ENCODE measurements at regions not wholly inside any gene's neighbourhood (a gene's known extent, or its start where the extent isn't known, plus 50 kb on each side); places are given as distances from the start of the nearest gene placed in this dataset.

DNA sequence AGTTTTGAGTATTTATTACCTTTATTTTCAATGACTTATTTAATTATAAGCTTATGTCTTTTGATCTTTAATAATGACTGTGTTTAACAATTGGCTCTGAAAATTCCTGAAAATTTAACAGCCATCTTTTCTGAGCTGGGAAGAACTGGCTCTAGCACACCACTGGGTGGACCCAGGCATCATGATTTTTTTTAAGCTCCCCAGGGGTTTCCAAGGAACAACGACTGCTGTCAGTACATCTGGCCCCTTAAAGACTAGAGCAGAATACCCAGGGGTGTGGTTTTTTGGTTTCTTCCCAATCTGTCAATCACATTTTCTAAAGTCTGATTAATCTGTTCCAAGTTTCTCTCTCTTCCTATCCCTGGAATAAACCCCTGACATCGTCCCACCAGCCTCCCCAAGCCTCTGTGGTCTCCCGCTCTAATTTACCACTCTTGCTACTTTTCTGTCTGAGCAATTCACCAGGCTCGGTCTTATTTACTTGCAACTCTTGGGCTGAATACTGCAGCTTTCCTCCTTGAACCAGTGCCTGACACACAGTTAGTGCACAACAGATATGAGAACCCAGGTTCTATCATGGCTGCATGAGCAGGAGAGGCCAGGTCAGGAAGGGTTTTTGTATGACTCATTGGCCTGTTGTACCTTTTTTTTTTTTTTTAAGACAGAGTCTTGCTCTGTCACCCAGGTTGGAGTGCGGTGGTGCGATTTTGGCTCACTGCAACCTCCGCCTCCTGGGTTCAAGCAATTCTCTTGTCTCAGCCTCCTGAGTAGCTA, 321.9 kb downstream of the ZSWIM6 start:
- intact Hi-C loops (cut with DNase I), result loop anchor here (10.0 kb wide), 1 partner anchor 319 kb away; the partner anchor contains the start of gene ZSWIM6
- no peak overlapping the region for H3K27ac ChIP-seq
- TF ChIP-seq POLR2A (IDR thresholded peaks at IDR 0.05) (no peak), CTCF (IDR thresholded peaks at IDR 0.05) (no peak)

DNA sequence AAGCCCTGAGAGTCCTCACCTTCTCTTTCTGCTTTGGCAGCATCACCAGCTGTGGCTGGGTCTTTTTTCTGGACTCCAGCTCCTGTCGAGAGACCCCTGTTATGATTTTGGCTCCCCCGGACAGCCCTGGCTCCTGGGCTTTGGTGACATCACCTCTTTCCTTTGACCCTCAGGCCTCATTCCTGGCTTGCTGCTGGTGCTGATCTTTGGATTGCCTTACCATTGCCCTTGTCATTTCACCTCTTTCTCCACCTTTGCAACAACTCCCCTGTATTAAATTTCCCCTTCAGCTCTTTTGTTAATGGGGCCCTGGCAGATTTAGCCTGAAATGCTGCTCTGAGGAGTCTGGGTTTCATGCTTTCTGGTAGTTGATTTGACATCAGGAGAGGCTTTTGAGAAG, 322.8 kb downstream of the ZSWIM6 start:
- Histone ChIP-seq H3K4me3 (no peak overlapping the region), H3K9me3 (no peaks in the 10 kb centered on the region), H3K27ac (no peak overlapping the region), H3K27me3 (no peaks in the 10 kb centered on the region), H3K36me3 (replicated peaks in 1 of 2; ENCODE audit: insufficient read depth in 1 of 2, low read depth in 2 of 2) (no peaks in the 10 kb centered on the region), H3K4me1 (peaks cover 14% of the 10 kb centered on the region)
- intact Hi-C loops (cut with DNase I), result loop anchor here (10.0 kb wide), 1 partner anchor 320 kb away; the partner anchor contains the start of gene ZSWIM6
- ATAC-seq, result no peak
- no peak for TF ChIP-seq POLR2A (IDR thresholded peaks at IDR 0.05)
- no peak for TF ChIP-seq CTCF (IDR thresholded peaks at IDR 0.05)
- 81 to 96% methylated on average over 2 of the region's 2 CpGs for WGBS, 2 donors
- no peak for DNase-seq

More for the DNA sequence above, 321.9 kb downstream of the ZSWIM6 start:
- 85 to 90% methylated on average over 7 of the region's 7 CpGs for WGBS, 2 donors
- DNase-seq (no peak), ATAC-seq (no peak)
- Histone ChIP-seq H3K4me3 (no peak overlapping the region), H3K27me3 (no peaks in the 10 kb centered on the region), H3K9me3 (no peaks in the 10 kb centered on the region), H3K4me1 (peaks cover 8% of the 10 kb centered on the region), H3K36me3 (replicated peaks in 1 of 2; ENCODE audit: insufficient read depth in 1 of 2, low read depth in 2 of 2) (no peaks in the 10 kb centered on the region)

GRCh38 chr5:61657010-61657409, 325.0 kb downstream of the ZSWIM6 start:
- Histone ChIP-seq H3K9me3 (no peaks in the 10 kb centered on the region), H3K4me1 (peaks cover 15% of the 10 kb centered on the region), H3K4me3 (no peak overlapping the region), H3K27ac (no peak overlapping the region), H3K36me3 (replicated peaks in 1 of 2; ENCODE audit: insufficient read depth in 1 of 2, low read depth in 2 of 2) (no peaks in the 10 kb centered on the region), H3K27me3 (no peaks in the 10 kb centered on the region)
- 74 to 85% methylated on average over 7 of the region's 7 CpGs for WGBS, 2 donors
- TF ChIP-seq CTCF (IDR thresholded peaks at IDR 0.05) (no peak), POLR2A (IDR thresholded peaks at IDR 0.05) (no peak)
- ATAC-seq (no peak), DNase-seq (no peak)
- intact Hi-C loops (cut with DNase I), result loop anchor here (10.0 kb wide), 1 partner anchor 322 kb away; the partner anchor contains the start of gene ZSWIM6

DNA sequence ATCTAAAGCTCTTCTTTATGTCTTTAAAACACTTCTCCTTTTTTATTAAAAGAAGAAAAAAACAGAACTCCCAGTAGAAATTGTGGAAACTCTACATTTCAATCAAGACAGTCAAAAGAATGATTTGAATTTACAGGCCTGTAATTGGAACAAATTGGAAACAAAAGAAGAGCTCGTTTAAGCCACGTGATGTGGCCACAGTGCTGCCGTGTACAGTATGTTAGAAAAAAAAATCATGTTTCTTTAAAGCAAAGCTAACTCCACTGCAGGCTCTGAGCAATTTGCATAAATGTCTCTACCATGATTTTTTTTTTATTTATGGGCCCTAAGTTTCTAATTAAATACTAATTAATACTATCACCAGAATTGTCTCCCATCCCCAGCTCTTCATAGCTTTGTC, 325.6 kb downstream of the ZSWIM6 start:
- Histone ChIP-seq H3K36me3 (replicated peaks in 1 of 2; ENCODE audit: insufficient read depth in 1 of 2, low read depth in 2 of 2) (no peaks in the 10 kb centered on the region), H3K4me3 (no peak overlapping the region), H3K27ac (no peak overlapping the region), H3K9me3 (no peaks in the 10 kb centered on the region), H3K27me3 (no peaks in the 10 kb centered on the region), H3K4me1 (peaks cover 15% of the 10 kb centered on the region)
- DNase-seq (no peak), ATAC-seq (no peak)
- intact Hi-C loops (cut with DNase I), result loop anchor here (10.0 kb wide), 1 partner anchor 323 kb away; the partner anchor contains the start of gene ZSWIM6
- 38 to 57% methylated on average over 3 of the region's 3 CpGs for WGBS, 2 donors
- no peak for TF ChIP-seq POLR2A (IDR thresholded peaks at IDR 0.05)
- no peak for TF ChIP-seq CTCF (IDR thresholded peaks at IDR 0.05)

All from body of pancreas (tissue), 4 donors.